NB4 (cell line): ENCODE measurements at regions not wholly inside any gene's neighbourhood (a gene's known extent, or its start where the extent isn't known, plus 50 kb on each side); places are given as distances from the start of the nearest gene placed in this dataset.

Experiments used
- CTCF ChIP-seq: IDR thresholded peaks from one replicate; pipeline ENCODE4 v1.5.1; 2012; ENCODE audit warnings: low read depth, low read length
- MAX ChIP-seq: IDR thresholded peaks from 2 replicates; pipeline ENCODE4 v1.6.1; 2011; ENCODE audit warnings: low read depth, low read length
- POLR2A ChIP-seq: IDR thresholded peaks from 2 replicates; pipeline ENCODE4 v1.6.1; 2011; ENCODE audit warnings: mild to moderate bottlenecking; ENCODE audit not compliant: insufficient read length; ENCODE audit errors: extremely low read depth

GRCh38 chr2:199206536-199206935, 251.2 kb downstream of the SATB2 start:
- TF ChIP-seq POLR2A (no peak), CTCF (no peak), MAX (no peak)
